ENCODE measurements at regions not wholly inside any gene's neighbourhood (a gene's known extent, or its start where the extent isn't known, plus 50 kb on each side); places are given as distances from the start of the nearest gene placed in this dataset.

DNA sequence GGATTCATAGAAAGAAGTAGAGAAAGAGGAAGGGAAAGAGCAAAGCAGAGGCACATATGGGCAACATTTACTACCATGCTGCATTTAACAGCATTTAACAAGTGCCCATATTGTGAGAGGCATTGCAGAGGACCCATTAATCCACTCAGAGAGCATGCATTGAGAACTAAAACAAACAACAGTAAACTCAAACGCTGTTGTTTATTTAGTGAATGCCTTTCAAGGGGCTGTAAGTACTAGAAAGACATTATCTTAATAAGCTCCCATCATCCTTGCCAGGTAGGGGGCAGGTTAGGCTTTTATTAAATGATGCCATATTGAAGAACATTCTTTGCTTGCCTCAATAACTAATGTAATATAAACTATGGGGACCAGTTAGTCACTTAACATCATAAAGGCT lies 254.3 kb upstream of the DAB1 start:
- no peak overlapping the region for H3K4me3 ChIP-seq (ENCODE audit: low read length)
- no peak for DNase-seq (ENCODE audit: low read depth, low spot score)

DNA sequence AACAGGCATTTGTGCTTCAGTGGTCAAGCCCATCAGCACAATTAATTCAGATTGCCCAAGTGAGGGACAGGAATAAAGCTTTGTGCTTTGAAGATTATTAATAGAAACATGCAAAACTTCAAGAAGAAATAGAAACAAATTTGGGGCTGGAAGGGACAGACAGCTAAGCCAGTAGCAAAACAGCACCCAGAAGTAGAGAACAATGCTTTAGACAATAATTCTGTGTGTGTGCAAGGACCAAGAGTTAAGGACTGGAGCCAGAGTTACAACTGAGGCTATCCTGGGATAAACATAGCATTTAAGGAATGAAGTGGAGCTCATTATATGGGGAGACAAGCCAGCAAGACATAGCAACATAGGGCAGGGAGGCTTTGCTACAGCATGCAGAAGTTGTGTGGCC lies 251.9 kb upstream of the DAB1 start:
- H3K4me3 ChIP-seq (ENCODE audit: low read length), result no peak overlapping the region
- no peak for DNase-seq (ENCODE audit: low read depth, low spot score)

DNA sequence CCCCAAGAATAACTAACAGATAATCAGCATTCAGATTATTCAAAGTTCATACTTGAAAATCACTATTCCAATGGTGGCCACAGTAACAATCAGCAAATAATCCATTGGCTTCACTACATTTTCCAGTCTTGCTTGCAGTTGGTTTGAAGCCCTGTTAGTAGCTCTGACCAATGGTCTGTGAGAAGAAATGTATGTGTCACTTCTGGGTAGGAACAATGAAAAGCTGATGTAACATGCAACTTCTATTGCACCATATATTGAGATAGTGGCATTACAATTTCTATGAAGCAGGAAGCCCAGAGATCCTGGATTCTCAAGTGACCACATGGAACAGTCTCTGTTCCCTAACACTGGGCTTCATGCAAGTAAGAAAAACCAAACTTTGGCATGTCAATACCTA lies 250.9 kb upstream of the DAB1 start:
- H3K4me3 ChIP-seq (ENCODE audit: low read length), result no peak overlapping the region
- DNase-seq (ENCODE audit: low read depth, low spot score), result no peak

DNA sequence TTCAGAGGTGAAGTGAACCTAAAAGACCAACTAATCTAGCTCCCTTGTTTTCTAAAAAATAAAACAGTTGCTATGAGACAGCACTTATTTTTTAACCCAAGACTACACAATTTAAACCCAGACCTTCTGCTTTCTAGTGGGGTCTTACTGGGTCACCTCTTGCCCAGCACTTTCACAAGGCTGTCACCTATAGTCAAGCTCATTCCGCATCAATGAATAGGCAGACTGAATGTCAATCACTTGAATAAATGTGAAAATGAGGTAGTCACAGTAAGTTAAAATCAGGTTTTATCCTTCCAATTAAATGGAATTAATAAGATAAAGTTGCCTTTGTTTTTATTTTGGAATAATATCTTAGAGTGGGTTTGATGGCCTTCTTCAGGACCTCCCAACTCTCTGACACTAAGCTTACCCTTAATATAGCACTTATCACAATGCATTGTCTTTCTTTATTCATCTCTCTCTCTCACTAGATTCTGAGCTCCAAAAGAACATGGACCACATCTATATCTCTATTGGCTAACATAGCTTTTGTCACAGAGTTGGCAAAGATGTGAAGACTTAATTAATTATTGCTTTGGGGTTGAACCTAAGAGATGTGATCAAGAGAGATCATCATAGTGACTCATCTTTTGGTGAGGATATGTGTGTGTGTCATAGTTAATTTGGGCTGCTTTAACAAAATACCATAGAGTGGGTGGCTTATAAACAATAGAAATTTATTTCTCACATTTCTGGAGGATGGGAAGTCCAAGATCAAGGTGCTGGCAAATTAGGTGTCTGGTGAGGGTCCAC lies 248.7 kb upstream of the DAB1 start:
- no peak overlapping the region for H3K4me3 ChIP-seq (ENCODE audit: low read length)
- no peak for DNase-seq (ENCODE audit: low read depth, low spot score)

DNA sequence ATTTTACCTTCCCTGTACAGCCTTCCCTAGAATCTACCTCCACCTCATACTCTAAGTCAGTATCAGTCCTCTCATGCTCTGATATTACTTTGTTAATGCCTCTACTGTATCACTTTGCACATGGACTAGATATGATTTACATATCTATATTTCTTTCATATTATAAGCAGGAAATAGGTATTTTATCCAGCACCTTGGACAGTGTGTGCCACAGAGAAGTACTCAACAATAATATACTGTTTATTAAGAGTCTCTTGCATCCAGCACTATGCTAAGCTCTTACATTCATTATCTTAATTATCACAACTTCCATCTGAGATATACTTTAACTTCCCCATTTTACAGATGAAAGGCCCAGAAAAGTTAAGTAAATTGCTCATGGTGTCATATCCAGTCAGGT lies 247.9 kb upstream of the DAB1 start:
- no peak overlapping the region for H3K4me3 ChIP-seq (ENCODE audit: low read length)
- no peak for DNase-seq (ENCODE audit: low read depth, low spot score)

DNA sequence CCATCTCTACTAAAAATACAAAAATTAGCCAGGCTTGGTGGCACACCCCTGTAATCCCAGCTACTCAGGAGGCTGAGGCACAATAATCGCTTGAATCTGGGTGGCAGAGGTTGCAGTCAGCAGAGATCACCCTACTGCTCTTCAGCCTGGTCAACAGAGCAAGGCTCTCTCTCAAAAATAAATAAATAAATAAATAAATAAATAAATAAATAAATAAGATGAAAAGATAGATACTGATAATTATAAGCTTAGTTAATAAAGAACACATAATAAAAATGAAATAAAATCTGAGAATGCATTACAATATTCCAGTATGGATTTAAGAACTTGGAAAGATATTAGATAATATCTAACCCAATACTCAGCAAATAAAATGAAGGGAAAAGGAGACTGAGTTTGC lies 235.9 kb upstream of the DAB1 start:
- no peak overlapping the region for H3K4me3 ChIP-seq (ENCODE audit: low read length)
- DNase-seq (ENCODE audit: low read depth, low spot score), result no peak

DNA sequence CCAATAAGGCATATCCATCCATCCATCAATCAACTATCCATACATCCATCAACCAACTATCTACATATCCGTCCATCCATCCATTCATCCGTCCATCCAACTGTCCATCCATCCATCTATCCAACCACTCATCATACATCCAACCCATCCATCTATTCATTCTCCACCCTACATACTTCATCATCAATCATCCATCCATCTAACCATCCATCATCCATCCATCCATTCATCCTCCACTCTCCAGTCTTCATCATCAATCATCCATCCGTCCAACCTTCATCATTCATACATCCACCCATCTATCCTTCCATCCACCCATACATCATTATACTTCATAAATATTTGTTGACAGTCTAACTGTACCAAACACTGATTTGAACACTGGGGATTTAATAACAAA lies 231.3 kb upstream of the DAB1 start:
- H3K4me3 ChIP-seq (ENCODE audit: low read length), result no peak overlapping the region

DNA sequence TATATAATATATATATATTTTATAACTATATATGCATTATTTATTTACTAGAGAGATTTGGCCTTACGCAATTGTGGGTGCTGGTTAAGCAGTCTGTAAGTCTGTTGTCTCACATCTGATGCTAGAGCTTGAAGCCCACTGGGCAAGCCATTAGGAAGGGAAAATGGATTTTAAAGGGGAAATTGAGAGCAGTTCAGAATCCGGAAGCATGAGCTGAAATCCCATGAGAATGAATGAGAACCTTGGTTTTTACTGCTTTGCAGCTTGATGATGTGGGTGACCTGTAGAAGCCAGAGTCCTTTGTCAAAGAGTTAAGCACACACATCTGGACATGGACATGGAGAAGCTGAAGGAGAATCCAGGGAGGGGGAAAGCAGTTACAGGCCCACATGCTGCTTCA lies 220.8 kb upstream of the DAB1 start:
- no peak overlapping the region for H3K4me3 ChIP-seq (ENCODE audit: low read length)
- no peak for DNase-seq (ENCODE audit: low read depth, low spot score)

More for the DNA sequence above, 231.3 kb upstream of the DAB1 start:
- no peak for DNase-seq (ENCODE audit: low read depth, low spot score)

DNA sequence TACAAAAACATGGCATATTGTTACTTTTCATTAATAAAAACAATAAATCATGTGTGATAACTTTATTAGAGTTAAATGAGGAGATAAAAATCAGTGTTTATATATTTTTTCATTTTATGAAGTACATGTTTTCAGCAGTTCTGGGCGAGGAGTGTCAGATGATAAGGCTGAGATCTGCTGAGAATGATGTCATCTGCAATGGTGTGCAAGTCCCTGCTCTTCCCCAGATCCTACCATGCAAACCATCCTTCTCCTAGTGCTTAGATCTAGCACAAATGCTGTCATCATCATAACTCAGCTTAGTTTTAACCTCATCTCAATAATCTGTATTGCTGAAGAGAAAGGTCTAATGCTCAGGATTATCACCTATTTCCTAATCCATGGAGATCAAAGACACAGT lies 214.4 kb upstream of the DAB1 start:
- no peak for DNase-seq (ENCODE audit: low read depth, low spot score)
- no peak overlapping the region for H3K4me3 ChIP-seq (ENCODE audit: low read length)

DNA sequence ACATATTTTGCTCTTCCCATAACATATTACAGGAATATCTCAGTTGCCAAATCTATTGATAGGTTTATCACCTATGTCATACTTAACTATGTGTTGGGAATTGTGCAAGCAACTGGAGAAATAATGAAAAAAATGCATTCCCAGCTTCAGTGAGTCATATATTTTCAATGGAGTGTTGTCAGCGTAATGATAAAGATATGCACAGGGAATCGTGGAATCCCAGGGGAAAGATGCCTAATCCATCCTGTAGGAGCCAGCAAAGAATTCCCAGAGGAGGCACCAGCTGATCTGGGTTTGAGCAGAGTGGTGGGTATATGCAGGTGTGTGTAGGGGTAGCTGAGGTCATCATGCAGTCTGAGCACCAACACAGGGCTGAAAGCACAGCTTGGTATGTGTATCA lies 213.3 kb upstream of the DAB1 start:
- no peak for DNase-seq (ENCODE audit: low read depth, low spot score)
- H3K4me3 ChIP-seq (ENCODE audit: low read length), result no peak overlapping the region

DNA sequence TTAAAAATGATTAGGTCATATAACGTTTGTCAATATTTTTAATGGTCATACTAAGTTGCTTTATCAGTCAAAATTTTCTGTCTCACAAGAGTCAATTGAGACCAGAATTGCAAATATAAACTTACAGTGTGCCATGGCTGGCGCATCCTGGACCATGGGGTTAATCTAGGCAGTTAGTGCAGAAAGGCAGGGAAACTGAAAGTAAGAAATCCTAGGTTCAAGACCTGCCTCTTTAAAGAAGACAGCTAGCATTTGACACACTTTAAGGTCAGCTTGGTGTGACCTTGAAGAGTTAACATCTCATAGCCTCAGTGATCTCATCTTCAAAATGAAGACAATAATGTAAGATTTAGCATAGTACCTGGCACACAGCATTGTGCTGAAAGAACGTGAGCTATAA lies 210.0 kb upstream of the DAB1 start:
- no peak overlapping the region for H3K4me3 ChIP-seq (ENCODE audit: low read length)
- no peak for DNase-seq (ENCODE audit: low read depth, low spot score)

DNA sequence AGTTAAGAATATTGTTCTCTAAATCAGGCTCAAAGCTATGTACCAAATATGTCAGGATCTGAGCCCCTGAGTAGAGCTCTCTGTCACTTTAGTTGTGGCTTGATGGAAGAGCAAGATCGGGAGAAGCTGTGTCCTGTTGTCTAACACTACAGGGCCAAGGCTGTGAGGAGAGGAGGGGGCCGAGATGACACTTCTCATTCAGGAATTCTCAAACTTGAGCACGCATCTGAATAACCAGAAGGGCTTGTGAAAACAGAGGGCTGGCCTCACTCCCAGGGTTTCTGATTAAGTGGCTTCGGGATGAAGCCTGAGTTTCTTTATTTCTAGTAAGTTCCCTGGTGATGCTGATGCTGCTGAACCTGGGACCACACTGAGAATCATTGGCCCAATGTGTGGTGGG lies 209.2 kb upstream of the DAB1 start:
- DNase-seq (ENCODE audit: low read depth, low spot score), result no peak
- no peak overlapping the region for H3K4me3 ChIP-seq (ENCODE audit: low read length)

DNA sequence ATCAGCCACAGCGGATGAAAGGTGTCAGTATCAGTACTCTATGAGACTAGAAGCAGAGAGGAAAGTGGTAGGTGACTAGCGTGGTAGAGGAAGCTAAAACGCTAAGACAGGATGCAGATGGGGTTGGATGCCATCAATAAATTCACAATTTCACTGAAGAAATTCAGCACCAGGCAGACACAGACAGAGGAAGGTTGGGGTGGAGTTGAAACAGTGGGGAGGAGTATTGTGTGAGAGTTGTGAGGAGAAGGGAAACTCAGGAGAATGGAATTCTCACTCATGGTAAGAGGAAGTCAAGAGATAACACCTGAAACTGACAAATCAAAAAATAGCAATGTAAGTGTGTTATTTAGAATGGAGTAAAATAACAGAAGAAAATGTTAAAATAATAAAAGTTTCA lies 208.5 kb upstream of the DAB1 start:
- no peak overlapping the region for H3K4me3 ChIP-seq (ENCODE audit: low read length)
- DNase-seq (ENCODE audit: low read depth, low spot score), result no peak

DNA sequence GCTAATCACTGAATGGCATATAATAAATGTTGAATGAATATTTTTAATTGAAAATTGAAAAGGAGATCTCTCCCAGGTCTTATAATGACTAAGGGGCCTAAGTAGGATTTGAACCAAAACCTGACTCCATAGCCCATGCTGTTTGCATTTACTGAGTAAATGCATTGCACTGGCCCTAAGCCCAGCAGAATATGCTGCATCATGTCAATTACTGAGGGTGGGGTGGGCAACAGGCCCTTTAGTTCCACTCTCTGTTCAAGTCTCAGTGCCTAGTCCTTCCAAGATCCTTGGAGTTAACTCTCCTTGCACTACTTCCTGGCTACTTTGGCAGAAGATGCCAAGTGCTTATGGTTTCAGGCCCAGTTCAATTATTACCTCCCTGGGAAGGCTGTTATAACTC lies 203.8 kb upstream of the DAB1 start:
- no peak overlapping the region for H3K4me3 ChIP-seq (ENCODE audit: low read length)
- no peak for DNase-seq (ENCODE audit: low read depth, low spot score)

DNA sequence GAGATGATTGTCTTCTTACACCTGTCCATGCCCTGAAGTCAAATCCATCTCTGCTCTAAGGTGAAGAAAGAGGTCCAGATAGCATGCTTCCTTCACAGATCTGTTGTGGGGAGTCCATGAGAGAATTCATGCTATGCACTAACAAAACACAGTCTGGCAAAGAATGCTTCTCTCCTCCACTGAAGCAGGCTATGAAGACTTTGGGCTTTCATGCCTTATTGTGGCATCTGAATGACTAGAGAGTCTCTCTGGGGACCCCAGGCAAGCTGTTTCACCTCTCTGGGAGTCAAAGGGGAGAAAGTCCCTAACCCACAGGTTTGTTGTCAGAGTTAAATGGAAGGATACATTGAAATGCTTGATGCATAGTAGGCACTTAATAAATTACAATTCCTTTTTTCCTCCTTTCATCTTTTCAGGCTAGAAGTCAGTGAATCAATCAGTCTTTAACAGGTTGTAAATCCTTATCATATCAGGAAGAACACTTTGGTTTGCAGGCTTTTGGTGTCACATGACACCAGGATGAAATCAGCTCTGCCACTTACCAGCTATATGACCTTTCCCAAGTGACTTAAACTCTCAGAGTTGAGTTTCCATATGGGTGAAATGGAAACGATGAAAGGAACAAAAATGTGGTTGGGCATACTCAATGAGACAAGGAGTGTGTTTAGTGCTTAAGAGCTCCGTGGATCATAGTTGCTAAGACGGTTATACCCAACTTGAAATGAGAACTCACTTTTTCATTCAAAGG lies 200.1 kb upstream of the DAB1 start:
- H3K4me3 ChIP-seq (ENCODE audit: low read length), result no peak overlapping the region
- DNase-seq (ENCODE audit: low read depth, low spot score), result no peak

DNA sequence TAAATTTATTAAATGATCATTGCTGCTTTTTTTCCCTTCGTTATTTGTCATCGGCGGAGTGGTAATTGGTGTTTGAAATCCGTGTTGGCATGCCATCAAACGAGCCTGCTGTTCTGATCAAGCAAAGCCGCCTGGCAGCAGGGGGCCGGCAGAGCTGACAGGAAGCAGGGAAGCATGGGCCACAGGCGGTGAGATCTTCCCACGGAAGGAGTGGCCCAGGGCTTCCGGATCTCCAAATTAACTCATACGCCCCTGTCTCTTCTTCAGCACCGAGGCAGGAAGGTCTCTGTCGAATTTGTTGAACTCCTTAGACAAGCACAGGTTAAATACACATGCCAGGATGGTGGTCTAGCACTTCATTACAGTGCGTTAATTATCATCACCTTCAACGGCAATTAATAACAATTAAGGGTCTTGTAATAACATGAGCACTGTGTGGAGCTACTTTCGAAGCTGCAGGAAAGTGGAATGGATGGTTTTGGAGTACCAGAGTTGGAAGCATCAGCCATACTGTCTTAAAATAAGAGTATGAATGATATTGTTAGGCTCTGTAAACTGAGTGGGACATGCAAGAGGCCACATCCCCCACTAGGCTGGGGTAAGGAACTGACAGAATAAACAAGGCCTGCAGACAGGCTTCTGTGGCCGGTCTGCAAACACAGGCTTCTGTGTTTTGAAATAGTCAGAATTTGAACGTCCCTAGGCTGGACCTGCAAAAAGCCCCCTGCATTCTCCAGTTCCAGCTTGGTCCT lies 199.4 kb upstream of the DAB1 start:
- DNase-seq (ENCODE audit: low read depth, low spot score), result no peak
- H3K4me3 ChIP-seq (ENCODE audit: low read length), result no peak overlapping the region

DNA sequence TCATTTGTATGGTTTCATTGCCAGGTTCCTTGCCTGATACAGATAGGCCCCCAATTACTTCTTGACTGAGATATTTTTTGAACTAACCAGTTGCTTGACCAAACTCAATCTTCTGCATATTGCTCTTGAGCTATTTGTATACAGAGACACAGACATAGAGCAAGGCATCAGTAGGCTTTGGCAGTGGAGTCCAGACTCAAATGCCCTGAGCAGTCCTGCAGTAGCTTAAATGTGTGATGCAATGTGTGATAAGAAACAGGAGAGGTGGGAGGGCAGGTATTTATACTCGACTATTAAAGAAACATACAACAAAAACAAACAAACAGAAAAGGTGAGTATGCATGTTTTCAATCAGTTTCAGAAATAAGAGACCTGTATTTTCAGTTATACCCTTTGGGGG lies 197.9 kb upstream of the DAB1 start:
- H3K4me3 ChIP-seq (ENCODE audit: low read length), result no peak overlapping the region
- no peak for DNase-seq (ENCODE audit: low read depth, low spot score)

DNA sequence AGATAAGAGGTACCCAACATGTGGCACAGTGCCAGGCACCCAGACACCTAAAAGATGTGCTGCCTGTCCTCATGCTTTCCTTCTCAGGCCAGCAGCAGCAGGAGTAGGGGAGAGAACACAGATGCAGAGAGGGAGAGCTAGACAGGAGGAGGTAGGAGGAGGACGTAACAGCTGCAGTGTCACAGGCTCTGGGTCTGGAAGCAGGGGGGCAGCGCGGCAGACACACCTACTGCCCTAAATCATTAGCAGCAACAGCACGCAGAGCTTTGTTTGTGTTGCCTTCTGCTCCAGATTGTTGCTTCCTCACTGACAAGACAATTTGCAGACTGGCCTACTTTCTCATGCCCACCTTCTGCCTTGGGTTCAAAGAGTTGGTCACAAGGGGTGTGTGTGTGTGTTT lies 196.7 kb upstream of the DAB1 start:
- DNase-seq (ENCODE audit: low read depth, low spot score), result no peak
- H3K4me3 ChIP-seq (ENCODE audit: low read length), result no peak overlapping the region

DNA sequence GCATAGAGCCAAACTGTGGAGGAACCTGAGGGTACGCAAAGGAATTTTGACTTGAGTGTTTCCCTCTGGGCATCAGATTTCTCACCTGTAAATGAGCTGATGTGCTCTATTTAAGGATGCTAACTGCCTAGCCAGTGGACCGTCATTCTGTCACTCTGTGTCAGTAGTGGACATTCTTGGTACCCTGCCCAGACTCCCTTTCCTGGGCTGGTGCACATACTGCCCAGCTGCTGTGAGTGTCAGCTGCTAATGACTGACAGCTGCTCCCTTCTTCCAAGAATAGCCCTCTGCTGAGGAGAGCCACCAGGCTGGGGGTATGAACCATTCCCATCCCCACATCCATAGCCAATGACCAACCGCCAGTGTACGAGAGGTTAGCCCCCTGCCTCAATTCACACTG lies 193.1 kb upstream of the DAB1 start:
- H3K4me3 ChIP-seq (ENCODE audit: low read length), result no peak overlapping the region
- no peak for DNase-seq (ENCODE audit: low read depth, low spot score)

DNA sequence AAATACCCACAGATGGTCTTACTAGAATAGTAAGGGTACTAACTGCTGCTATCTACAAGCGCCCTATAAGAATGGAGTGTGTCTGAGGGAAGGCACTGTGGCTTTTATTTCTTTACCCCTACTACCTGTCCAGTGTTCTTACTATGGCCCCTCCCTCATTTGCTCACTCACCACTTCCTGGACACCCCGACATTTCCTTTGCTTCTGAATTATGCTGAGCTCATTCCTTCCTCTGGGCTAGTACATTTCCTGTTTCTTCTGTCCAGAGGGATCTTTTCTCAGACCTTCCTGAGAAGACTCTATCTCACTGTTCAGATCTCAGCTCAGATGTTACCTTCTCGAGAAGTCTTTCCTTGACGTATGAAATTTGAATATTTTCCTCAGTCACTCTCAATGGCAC lies 192.1 kb upstream of the DAB1 start:
- no peak overlapping the region for H3K4me3 ChIP-seq (ENCODE audit: low read length)
- DNase-seq (ENCODE audit: low read depth, low spot score), result no peak

Measured in Jurkat, Clone E6-1 (cell line).